GM19025 (cell line): ENCODE measurements at regions not wholly inside any gene's neighbourhood (a gene's known extent, or its start where the extent isn't known, plus 50 kb on each side); places are given as distances from the start of the nearest gene placed in this dataset.
"Not testable (repeated sequence)": the region's sequence is repeated elsewhere in the genome, so short reads cannot be mapped to it uniquely, and the experiment has no call there.

Source experiments
- ATAC-seq: cut with Tn5 transposase; IDR thresholded peaks from one replicate; pipeline ENCODE4 v1.9.1; 2021; ENCODE audit warnings: mild to moderate bottlenecking, low read depth, moderate library complexity; ENCODE audit not compliant: unreplicated experiment

- no peak for ATAC-seq
Observed at GRCh38 chr16:72469932-72470331, 298.0 kb upstream of the PMFBP1 start.

DNA sequence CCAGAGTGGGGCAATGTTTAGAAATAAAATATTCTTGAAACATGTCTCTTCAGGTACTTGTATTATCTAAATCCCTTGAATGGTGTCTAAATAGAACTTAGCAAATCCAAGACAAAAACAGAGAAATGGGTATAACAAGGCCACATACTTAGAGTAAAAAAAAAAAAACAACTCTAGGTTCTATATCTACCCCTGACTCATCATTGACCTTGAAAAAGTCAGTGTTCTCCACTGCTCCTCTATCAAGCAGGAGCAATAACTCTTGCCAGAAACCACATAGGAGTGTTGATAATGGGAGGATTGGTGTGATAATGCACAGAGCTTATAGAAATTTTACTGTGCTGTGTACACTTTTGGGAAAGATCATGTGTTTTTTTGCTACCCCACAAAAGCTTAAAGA is 296.6 kb upstream of the PMFBP1 start:
- ATAC-seq = no peak

DNA sequence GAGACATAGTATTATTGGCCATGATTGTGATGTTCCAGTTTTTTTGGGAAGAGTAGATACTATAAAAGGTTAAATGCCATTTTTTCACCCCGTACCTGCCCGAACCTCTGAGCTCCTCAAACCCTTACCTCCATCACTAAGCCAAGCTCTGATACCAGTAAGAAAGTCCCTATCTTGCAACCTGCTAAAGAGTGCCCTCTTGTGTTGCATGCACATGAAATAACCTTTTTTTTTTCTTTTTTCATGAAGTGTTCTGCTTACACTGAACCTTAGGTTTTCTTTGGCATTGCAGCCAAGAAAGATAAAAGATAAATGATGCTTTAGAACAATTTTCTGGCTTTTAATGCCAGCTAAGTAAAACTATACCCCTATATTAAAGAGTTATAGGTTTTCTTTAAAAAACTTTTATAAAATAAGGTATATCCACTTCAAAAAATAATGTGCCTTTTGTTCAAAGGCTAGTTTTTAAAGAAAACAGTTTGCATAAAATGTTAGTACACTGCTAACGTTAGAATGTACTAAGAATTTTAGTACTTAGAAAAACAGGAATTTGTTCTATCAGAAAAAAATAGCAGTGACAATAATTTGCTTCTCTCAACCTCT is 295.3 kb upstream of the PMFBP1 start:
- ATAC-seq = no peak

DNA sequence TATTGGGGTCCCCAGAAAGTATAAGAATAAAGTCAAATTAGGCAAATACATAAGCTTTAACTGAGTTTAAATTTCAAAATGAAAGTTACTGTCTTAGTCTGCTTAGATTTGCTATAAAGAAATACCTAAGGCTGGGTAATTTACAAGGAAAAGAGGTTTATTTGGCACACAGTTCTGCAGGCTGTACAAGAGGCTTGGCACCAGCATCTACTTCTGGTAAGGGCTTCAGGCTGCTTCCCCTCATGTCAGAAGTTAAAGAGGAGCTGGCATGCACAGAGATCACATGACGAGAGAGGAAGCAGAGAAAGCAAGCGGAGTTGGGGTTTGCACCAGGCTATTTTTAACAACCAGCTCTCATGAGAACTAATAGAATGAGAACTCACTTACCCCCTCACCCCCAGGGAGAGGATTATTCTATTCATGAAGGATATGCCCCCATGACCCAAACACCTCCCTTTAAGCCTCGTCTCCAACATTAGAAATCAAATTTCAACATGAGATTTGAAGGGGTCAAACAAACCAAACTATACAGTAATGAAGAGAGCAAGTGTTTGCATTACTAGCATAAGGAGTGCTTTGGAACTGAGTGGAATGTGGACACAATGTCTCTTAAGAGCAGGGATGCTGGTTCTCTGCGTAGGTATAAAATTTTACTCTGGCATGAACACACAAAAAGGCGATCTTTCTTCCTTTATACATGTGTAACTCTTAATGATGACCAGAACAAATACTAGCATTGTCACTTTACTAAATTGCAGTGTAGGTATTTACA is 292.8 kb upstream of the PMFBP1 start:
- ATAC-seq = no peak

DNA sequence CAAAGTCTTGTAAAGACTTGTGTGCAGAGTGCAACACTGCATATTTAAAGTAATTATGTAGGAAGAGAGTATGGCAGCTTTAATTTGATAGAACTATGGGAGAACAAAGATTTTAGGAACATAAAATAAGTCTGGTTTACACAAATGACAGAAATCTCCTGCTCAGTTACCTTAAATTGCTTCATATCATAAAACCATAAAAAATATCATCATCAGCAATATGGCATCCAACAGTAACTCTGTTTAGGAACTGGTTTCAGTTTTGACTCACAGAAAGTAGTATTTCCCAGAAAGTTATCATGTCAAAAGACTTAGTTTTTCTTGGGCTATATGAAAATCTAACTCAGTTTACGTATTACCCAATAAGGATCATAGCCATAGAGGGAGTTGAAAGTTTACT is 292.1 kb upstream of the PMFBP1 start:
- ATAC-seq = no peak

DNA sequence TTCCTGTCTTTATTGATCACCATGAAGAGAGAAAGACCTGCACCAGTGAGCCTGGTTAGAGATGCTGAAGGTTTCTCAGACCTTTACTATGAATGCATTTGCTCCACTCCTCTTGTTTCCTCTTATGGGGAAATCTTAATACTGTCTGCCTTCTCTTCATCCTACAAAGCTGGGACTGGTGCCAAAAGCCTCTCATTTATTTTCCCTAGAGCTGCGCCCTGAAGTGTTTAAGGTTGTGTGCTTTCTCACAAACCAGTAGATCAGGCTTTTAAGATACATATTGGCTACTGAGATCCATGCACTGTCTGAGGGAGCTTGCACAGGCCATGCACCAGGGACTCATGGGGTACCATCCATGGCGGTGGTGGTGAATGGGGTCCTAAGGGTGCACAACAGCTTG is 286.1 kb upstream of the PMFBP1 start:
- no peak for ATAC-seq

DNA sequence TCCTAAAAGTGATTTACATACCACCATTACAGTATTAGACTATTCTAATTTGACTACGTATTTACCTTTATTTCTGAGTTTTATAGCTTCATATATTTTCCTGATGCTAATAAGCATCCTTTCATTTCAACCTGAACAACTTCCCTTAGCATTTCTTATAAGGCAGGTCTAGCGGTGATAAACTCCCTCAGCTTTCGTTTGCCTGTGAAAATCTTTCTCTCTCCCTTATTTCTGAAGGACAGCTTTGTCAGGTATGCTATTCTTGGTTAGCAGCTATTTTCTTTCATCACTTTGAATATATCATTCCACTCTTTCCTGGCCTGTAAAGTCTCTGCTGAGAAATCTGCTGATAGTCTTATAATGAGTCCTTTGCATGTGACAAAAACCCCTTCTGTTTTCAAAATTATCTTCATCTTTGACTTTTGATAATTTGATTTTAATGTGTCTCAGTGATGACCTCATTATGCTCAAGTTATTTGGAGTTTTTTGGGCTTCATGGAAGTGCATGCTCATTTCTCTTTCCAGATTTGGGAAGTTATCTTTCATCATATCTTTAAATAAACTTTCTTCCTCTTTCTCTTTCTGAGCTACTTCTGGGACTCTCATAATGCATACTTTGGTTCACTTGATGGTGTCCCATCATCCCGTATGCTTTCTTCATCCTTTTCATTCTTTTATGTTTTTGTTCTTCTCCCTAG is 285.4 kb upstream of the PMFBP1 start:
- no peak for ATAC-seq

DNA sequence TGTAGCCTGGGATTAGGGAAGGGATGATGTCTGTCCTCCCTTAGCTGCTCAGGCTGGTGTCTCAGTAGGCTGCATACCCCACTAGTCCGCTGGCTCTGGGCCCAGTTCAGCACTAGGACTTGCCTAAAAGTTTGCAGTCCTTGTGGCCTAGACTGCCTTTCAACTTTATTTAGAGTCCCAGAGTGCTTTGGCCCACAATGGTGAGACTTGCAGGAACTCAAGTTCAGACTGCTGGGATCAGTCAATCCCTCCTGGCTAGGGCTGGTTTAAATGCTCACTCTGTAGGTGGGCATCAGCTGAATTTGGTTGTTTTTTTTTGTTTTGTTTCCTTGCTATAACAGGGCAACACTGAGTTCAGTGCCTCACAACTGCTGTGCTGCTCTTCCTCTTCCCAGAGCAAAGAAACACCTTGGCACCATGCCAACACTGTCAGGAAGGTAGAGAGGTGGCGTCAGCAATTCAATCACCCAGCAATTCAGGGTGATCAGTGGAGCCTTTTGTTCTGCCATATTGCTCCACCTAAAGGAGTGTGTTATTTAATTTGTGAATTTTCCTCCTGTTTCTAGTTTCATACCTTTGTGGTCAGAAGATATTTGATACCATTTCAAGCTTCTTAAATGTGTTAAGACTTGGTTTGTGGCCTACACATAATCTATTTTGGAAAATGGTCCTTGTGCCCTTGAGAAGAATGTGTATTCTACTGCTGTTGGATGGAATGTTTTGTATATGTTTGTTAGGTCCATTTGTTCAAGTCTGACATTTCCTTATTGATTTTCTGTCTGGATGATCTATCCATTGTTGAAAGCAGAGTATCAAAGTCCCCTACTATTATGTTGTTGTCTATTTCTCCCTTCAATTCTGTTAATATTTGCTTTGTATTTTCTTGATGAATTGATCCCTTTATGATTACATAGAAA is 284.0 kb upstream of the PMFBP1 start:
- no peak for ATAC-seq

DNA sequence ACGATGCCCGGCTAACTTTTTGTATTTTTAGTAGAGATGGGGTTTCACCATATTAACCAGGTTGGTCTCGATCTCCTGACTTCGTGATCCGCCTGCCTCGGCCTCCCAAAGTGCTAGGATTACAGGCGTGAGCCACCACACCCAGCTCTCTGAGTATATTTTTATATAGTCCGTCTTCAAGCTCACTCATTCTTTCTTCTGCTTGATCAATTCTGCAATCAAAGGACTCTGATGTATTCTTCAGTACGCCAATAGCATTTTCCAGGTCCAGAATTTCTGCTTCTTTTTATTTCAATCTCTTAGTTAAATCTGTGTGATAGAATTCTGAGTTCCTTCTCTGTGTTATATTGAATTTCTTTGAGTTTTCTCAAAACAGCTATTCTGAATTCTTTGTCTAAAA is 281.9 kb upstream of the PMFBP1 start:
- not testable (repeated sequence) for ATAC-seq

DNA sequence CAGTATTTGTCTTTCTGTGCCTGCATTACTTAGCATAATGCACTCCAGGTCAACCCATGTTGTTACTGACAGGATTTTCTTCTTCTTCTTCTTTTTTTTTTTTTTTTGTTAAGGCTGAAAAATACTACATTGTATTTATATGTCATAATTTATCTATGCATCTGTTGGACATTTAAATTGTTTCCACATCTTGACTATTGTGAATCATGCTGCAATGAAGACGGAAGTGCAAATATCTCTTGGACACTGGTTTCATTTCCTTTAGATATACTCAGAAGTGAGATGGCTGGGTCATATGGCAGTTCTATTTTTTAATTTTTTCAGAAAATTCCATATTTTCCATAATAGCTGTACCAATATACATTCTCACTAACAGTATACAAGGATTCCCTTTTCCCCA is 272.7 kb upstream of the PMFBP1 start:
- ATAC-seq = no peak

GRCh38 chr16:72443809-72444208 is 271.9 kb upstream of the PMFBP1 start:
- ATAC-seq = no peak

GRCh38 chr16:72442385-72443158 is 270.6 kb upstream of the PMFBP1 start:
- ATAC-seq = no peak

GRCh38 chr16:72437891-72438290 is 265.9 kb upstream of the PMFBP1 start:
- no peak for ATAC-seq

GRCh38 chr16:72434159-72434558 is 262.2 kb upstream of the PMFBP1 start:
- ATAC-seq = no peak

GRCh38 chr16:72430121-72430520 is 258.2 kb upstream of the PMFBP1 start:
- no peak for ATAC-seq

DNA sequence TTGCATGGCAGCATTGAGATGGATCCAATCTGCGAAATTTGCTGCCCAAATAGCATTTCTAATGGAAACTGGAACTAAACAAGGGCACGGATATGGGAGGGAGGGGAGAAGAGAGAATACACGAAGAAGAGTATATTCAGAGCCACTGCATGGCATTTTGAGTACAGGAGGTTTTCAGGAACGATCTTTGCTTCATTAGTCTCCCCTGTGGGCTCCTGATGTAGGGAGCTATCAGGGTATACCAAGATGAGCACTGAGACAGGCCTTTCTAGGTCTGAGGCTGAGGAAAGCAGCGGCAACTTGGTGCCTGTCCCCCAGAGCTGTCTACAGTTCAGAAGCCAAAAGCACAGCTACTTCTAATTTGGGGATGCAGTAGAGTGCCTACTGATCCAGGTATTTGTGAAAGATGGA is 257.7 kb upstream of the PMFBP1 start:
- ATAC-seq = no peak

DNA sequence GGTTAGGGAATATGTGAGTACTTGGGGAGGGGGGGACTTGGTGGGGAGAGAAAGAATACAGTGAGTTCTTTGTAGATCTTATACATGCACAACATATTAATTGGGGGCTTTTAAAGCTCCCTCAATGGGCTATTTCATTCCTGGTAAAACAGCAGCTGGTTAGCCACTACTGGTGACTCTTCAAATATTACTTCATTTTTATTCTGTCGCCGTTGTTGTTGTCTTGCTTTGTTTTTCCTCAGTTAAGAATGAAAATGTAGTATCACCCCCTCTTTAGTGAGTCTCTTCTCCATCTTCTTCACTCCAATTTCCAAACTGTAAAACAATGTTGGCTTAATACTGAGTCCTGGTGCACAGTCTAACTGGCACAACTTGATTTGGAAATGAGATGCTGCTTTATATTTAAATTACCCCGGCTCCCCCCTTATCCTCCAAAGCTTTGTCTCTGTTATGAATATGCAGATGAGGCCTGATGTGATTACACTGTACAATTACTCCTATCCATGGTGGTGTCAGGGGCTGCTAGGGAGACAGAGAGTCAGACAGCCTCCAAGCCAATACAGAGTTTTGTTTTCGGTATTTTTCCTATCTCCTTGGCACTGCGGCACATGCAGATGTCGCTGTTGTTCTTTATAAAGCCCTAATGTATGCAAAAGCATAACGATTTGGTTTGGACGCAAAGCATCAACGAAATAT is 256.9 kb upstream of the PMFBP1 start:
- no peak for ATAC-seq

DNA sequence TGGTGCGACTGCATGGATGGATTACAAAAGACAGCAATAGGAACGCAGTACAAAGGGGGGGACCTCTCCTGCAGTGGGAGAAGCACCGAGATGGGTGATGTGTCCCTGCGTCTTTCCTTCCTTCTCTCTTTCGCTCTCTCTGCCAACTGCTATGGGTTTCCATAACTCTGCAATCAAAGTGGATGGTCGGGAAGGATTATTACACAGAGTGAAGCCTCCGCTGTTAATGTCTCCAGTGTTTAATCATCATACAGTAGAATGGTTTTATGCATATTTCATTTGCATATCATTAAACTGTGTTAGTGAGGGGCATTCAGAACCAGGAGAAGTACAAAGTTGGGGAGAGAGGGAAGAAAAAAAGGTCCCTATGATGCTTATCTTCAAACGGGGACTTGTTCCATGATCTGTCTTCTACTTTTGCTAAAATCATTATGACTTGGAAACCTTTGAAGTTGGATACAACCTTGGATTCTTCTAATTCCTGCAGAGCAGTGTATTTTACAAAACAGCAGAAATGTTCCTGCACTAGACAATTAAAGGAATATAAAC is 255.9 kb upstream of the PMFBP1 start:
- ATAC-seq = no peak
